Gastroesophageal sphincter (tissue), 3 donors: ENCODE measurements at regions not wholly inside any gene's neighbourhood (a gene's known extent, or its start where the extent isn't known, plus 50 kb on each side); places are given as distances from the start of the nearest gene placed in this dataset.

Experiments
- CTCF ChIP-seq, 4 experiments: fragments of 200-600 bp in 2 of 4; fragments of 450-650 bp in 2 of 4; sonication (generic) in 1 of 4; IDR thresholded peaks; one replicate each; pipeline ENCODE4 v1.5.1; 2017 to 2019; ENCODE audit warnings: antibody characterized with exemption in 4 of 4, mild to moderate bottlenecking in 2 of 4, moderate library complexity in 2 of 4
- EP300 ChIP-seq: sonication (generic); formaldehyde crosslinking; IDR thresholded peaks from one replicate; pipeline ENCODE4 v1.6.1; 2017; ENCODE audit warnings: antibody characterized with exemption, mild to moderate bottlenecking
- POLR2AphosphoS5 ChIP-seq: sonication (generic); formaldehyde crosslinking; IDR thresholded peaks from one replicate; pipeline ENCODE4 v1.6.1; 2017; ENCODE audit warnings: antibody characterized with exemption

GRCh38 chr5:3373391-3373790 is 222.2 kb upstream of the IRX1 start:
- TF ChIP-seq CTCF (IDR thresholded peaks at IDR 0.05) (no peak), EP300 (no peak), POLR2AphosphoS5 (no peak)
